Stimulated activated CD4-positive, alpha-beta T cell treated with anti-CD3 and anti-CD28 coated beads, Interleukin-4, amount 100 ng/mL, for 1 hour (primary cell): ENCODE measurements at regions not wholly inside any gene's neighbourhood (a gene's known extent, or its start where the extent isn't known, plus 50 kb on each side); places are given as distances from the start of the nearest gene placed in this dataset.

Source experiments
- DNase-seq: peaks from one replicate; pipeline ENCODE4 v3.0.0-alpha.2; 2020

DNA sequence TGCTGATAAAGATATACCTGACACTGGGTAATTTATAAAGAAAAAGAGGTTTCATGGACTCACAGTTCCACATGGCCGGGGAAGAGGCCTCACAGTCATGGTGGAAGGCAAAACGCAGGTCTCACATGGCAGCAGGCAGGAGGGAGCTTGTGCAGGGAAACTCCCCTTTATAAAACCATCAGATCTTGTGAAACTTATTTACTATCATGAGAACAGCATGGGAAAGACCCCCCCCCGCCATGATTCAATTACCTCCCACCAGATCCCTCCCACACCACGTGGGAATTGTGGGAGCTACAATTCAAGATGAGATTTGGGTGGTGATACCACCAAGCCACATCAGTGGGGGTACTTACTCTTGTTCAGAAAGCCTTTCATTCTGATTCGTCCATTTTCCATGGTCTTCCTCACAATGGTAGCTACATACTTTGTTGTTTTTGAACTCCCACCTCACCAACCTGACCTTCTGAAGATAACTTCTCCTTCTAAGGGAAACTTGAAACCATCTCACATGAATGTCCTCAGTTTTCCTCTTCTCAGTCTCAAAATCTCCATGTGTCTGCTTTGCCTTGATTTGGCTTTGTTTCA is 275.6 kb upstream of the PROK2 start:
- peak; percentile 4 for DNase-seq

GRCh38 chr3:72058493-72059081 is 273.6 kb upstream of the PROK2 start:
- no peak for DNase-seq

DNA sequence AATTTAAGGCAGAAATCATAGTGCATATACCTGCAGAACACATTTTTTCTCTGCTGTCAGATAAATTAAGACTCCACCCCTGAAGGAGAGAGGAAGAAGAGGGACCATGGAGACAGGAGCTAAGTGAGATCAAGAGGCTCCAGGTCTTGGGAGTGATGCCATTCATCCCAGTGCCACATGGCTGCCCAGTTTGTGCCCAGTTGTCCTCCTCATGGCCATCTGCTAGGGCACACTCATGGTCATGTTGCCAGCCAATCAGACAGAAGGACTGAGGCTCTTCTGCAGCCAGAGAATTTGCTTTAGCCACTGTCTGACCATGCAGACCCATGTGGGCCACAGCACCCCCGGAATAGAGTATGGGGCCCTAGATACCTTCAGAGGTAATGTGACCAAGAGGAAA is 270.5 kb upstream of the PROK2 start:
- DNase-seq: no peak

DNA sequence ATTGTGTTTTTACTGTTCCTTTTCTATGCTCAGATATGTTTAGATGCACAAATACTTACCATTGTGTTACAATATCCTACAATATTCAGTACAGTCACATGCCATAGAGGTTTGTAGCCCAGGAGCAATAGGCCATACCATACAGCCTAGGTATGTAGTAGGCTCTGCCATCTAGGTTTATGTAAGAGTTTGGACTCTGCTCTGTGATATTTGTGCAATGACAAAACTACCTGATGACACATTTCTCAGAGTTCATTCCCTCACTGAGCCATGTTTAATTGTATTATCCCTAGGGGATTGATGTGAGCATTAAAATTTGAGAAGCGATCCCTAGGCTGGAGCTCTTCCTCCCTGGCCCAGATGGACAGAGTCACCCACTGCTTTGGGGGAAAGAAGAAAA is 270.0 kb upstream of the PROK2 start:
- DNase-seq: no peak

GRCh38 chr3:72052841-72053409 is 268.0 kb upstream of the PROK2 start:
- DNase-seq: no peak

- DNase-seq: no peak
Measured at GRCh38 chr3:72050771-72051170, 265.8 kb upstream of the PROK2 start.

DNA sequence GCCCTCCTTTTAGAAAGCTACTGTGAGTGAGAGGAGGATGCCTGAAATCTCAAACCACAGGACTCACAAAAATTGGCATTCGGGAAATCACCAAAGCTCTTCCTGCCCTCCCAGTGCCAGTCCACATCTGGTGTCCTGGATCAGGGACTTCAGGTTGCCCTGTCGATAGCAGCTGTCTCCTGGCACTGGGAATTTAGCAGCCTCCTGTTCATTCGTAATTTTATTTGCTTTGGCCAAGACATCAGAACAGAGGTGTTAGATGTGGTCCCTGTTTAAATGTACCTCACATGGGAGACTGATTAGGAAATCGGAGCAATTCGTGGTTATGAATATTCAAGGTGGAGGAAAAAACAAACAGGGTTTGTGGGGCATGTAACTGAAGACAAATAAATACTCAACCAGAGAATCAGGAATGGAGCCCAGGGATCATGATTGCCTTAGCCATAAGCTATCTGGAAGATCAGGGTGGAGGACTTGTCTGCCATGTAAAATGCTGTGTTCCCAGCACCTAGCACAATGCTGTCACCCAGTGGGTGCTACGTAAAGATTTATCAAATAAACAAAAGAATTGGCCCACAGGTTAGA is 265.2 kb upstream of the PROK2 start:
- DNase-seq: no peak

DNA sequence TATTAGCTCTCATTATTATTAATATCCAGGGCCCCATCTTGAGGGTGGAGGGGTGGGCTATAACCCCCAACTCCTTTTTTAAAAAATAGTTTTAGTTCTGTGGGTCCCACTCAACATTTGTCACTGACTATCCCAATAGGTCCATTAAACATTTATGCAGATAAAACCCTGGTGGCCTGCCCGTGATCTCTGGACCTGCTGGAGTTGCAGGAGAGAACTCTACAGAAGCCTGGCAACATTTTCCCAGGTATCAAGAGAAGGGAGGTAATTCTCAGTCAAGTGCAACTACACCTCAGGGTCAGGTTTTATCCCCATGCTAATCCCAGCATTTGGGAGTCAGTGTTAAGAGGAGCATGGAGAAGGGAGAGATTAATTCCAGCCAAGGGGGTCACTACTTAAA is 264.4 kb upstream of the PROK2 start:
- no peak for DNase-seq

GRCh38 chr3:72048873-72049272 is 263.9 kb upstream of the PROK2 start:
- no peak for DNase-seq

DNA sequence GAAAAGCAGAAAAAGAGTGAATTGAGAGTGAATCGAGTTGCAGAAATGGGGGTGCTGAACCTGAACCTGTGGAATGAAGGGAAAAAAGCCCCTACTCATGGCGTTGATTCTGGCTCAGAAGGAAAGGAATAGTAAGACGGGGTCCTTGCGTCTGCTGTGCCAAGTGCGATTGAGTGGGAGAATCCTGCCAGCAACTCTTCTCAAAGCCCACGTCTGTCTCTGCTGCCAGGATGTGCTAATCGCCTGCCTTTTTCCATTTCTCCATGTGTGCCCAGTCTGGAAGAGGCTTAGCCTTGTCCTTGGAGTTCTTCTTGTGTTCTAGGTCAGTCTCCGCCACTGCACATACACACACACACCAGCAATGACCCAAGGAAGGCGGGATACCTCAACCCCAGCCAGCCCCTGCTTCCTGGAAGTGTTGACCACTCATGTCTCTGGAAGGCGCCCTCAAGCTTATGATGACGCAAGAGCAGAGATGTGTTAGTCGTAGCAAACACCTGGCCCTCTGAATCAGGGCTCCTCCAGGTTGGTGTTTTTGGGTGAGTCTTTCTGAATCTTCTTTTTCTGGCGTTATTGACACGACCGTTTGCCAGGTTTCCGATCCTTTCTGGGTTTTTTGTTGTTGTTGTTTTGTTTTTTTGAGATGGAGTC is 262.4 kb upstream of the PROK2 start:
- no peak for DNase-seq

GRCh38 chr3:72044231-72044855 is 259.4 kb upstream of the PROK2 start:
- no peak for DNase-seq

DNA sequence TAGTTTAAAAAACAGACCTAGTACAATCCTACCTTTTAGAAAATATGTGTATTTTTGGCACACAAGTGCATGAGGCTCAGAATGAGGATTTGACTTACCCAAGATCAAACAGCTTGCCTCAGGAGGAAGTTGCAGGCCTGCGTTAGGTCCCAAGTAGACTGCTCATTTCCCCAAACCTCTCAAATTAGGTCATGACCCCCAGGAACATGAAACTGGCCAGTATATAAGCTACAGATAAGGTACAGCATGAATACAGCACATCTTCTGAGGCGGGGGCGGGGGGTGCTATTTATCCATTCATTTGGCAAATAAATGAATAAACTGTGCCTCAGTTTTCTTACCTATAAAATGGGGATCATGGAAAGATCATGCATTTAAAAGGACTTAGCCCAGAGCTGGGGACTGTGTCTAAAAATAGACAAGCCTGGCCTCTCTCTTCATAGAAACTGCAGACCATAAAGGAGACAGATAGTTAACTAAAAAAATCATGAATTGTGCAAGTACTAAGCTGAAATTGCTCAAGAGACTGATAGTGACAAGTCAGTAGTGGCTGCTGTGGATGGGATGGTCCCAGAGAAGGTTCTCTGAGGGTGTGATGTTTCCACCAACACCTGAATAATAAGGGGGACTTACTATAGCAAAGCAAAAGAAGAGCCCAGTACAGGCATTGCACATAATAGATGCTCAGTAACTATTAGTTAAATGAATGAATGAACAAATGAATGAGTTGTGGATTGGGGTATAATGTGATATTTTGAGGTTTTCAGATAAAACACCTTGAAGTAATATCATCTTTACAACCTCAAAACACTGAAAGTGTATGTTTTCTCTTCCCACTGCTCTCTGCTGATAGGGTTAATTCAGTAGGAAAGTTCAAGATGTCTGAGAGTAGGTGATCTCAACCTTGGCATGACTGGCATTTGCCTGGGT is 258.5 kb upstream of the PROK2 start:
- DNase-seq: no peak

DNA sequence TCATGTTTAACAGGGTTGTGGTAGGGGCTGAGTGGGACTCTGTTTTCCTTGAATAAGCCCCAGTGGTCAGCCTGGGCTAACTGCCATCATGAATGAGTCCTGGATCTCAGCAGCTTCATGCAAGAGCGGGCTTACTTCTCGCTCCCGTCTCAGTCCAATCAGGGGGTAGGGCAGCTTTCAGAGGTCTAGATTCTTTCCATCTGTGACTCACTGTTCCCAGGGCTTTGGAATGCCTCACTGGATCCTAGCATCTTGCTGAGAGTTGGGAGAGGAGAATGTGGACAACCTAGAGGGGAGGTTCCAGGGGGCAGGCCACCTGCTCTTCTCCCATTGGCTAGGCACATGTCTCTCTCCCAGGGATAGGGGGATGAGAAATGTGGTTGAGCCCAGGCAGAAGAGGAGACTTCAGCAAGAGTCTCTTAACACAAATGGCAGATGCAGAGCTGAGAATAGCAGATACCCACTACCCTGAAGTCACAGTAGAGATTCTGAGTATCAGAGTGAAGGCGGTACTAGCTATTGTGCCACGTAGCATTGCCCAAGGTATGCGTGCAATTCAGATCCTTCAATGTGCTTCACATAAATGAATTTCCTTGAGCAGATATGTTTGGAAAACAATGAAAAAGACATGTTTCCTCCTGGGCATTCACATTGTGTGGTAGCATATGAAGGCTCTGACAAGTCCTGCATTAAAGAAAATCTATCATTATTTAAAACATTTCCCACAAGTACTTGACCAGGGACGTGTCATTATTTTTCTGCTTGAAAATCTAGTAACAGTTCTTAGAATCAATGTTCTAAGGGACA is 257.7 kb upstream of the PROK2 start:
- no peak for DNase-seq

DNA sequence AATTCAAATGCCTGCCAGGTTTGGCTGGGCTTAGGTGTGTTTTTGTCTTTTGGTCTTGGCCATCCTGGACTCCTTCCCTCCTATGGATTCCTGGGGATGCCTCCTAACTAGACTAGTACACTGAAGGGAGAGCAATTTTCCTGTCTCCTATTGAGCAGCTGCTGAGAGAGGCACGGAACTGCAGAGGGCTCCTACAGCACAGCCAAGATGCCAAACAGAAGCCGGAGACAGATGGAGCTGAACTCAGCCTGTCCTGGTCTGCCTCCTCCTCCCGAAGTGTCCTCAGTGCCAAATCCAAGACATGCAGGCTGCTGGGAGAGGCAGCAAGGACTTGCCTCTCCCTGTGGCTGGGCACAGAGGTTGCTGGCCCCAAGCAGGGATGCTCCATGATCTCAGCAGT is 256.6 kb upstream of the PROK2 start:
- no peak for DNase-seq

- DNase-seq: no peak
Measured at GRCh38 chr3:72041076-72041475, 256.1 kb upstream of the PROK2 start.

GRCh38 chr3:72039677-72040076 is 254.7 kb upstream of the PROK2 start:
- DNase-seq: no peak

- DNase-seq: no peak
Measured at GRCh38 chr3:72036899-72037298, 252.0 kb upstream of the PROK2 start.

DNA sequence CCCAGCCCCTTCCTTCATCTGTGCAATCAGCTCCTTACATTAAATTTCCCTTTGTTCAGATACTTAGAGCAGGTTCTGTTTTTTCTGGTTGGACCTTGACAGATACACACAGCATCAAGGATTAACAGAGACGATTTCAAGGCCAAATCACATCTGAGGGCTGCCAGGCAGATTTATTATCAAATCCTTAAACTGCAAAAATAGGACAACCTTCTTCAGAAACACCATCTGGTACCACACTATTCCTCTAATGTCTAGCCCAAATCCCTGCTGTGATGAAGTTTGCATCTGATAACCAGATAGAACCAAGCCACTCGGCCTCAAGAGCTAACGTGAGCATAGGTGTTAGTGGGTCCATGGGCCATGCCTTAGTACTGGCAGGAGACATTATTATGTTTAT is 250.7 kb upstream of the PROK2 start:
- DNase-seq: no peak

DNA sequence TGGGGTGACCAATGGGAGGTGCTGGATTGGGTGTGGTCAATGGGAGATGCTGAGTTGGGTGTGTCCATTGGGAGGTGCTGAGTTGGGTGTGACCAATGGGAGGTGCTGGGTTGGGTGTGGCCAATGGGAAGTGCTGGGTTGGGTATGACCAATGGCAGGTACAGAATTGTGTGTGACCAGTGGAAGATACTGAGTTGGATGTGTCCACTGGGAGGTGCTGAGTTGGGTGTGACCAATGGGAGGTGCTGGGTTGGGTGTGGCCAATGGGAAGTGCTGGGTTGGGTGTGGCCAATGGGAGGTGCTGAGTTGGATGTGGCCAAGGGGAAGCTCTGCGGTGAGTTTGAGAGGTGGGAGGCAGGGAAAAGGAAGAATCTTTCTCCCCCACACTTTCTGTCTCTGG is 250.0 kb upstream of the PROK2 start:
- no peak for DNase-seq

GRCh38 chr3:72033666-72034428 is 248.9 kb upstream of the PROK2 start:
- no peak for DNase-seq
